WERI-Rb-1 (cell line): ENCODE measurements at regions not wholly inside any gene's neighbourhood (a gene's known extent, or its start where the extent isn't known, plus 50 kb on each side); places are given as distances from the start of the nearest gene placed in this dataset.

Source experiments
- DNase-seq: peaks from one replicate; pipeline ENCODE4 v3.0.0-alpha.2; 2020
- H3K27ac ChIP-seq: fragments of 250-450 bp; sonication (Bioruptor Pico); 2 replicates; pipeline ENCODE4 v1.5.1; 2020; ENCODE audit warnings: mild to moderate bottlenecking, moderate library complexity
- H3K27me3 ChIP-seq: fragments of 250-450 bp; sonication (Bioruptor Pico); 2 replicates; pipeline ENCODE4 v1.5.1; 2021; ENCODE audit warnings: mild to moderate bottlenecking, low read depth, moderate library complexity; ENCODE audit not compliant: insufficient read depth, severe bottlenecking
- H3K36me3 ChIP-seq: fragments of 250-450 bp; sonication (Bioruptor Pico); 2 replicates; pipeline ENCODE4 v1.5.1; 2020; ENCODE audit warnings: mild to moderate bottlenecking, moderate library complexity
- H3K4me3 ChIP-seq: 2 replicates; pipeline ENCODE4 v1.5.1; 2011; ENCODE audit warnings: low read depth, mild to moderate bottlenecking, control low read depth, low read length
- H3K9me3 ChIP-seq: fragments of 250-450 bp; sonication (Bioruptor Pico); 2 replicates; pipeline ENCODE4 v1.5.1; 2021; ENCODE audit warnings: mild to moderate bottlenecking, moderate library complexity; ENCODE audit not compliant: severe bottlenecking
- TF ChIP-seq, protein P1 (sequence below): IDR thresholded peaks from 2 replicates; pipeline ENCODE4 v1.5.1; 2011; ENCODE audit warnings: low read depth, mild to moderate bottlenecking, control low read depth, inconsistent platforms, low read length

DNA sequence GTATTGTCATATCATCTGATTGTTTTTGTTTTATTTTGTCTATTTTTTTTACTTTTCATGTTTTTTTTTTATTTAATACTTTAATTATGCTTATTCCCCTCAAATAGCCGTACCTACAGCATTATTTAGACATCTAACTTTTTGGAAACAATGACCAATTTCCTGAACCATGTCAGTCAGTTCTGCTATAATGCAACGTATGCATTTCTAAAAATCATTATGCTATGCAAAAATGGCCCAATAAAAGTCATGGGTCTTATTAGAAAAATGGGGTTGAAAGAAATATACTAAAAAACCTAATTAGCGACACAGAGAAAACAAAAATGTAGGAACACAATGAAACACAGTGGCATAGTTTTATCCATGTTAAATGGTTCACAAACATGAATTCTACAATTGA, 1454.7 kb downstream of the GRIK2 start:
- Histone ChIP-seq H3K36me3 (no peaks in the 10 kb centered on the region), H3K27me3 (no peaks in the 10 kb centered on the region), H3K27ac (no peak overlapping the region), H3K4me3 (no peak overlapping the region), H3K9me3 (no peaks in the 10 kb centered on the region)
- TF ChIP-seq, protein P1, sequence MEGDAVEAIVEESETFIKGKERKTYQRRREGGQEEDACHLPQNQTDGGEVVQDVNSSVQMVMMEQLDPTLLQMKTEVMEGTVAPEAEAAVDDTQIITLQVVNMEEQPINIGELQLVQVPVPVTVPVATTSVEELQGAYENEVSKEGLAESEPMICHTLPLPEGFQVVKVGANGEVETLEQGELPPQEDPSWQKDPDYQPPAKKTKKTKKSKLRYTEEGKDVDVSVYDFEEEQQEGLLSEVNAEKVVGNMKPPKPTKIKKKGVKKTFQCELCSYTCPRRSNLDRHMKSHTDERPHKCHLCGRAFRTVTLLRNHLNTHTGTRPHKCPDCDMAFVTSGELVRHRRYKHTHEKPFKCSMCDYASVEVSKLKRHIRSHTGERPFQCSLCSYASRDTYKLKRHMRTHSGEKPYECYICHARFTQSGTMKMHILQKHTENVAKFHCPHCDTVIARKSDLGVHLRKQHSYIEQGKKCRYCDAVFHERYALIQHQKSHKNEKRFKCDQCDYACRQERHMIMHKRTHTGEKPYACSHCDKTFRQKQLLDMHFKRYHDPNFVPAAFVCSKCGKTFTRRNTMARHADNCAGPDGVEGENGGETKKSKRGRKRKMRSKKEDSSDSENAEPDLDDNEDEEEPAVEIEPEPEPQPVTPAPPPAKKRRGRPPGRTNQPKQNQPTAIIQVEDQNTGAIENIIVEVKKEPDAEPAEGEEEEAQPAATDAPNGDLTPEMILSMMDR, result no peak
- no peak for DNase-seq

DNA sequence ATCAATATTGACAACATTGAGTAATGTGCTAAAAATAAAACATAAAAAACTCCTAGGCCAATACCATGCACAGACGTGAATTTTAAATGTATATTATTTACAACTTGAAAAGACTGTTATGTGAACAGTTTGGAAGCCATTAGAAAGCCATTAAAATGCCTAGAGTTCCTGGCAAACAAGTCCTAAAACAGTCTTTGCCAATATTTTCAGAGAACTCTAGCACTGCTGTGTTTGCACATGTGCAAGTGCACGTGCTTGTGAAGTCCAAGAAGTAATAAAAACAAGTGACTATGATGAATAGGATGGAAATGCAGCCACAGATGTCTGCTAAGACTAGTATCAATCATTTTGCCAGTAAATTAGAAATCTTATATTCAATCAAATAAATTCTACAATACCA, 1447.6 kb downstream of the GRIK2 start:
- no peak for DNase-seq

DNA sequence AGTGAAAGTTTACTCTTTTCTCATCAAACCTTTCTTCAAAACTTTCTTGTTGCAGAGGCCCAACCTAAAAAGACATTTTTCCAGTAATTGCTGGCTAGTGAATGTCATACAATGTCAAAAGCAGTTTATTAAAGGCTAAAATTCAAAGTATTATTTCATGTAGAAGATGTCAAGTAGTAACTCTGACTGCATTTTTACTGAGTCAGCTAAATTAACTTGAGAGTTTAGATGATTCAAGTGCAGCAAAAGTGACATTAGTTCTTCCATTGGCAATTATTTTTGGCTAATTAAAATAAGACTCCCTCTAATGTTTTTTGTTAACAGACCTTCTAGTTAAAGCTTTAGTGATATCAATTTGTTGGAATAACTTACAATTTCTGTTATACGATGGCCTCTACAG, 1438.5 kb downstream of the GRIK2 start:
- no peak overlapping the region for H3K27ac ChIP-seq
- DNase-seq, result no peak
- no peak overlapping the region for H3K4me3 ChIP-seq
- H3K9me3 ChIP-seq, result no peaks in the 10 kb centered on the region
- no peaks in the 10 kb centered on the region for H3K27me3 ChIP-seq
- TF ChIP-seq, protein P1, result no peak
- no peaks in the 10 kb centered on the region for H3K36me3 ChIP-seq

More for the DNA sequence above, 1447.6 kb downstream of the GRIK2 start:
- no peaks in the 10 kb centered on the region for H3K9me3 ChIP-seq
- H3K27ac ChIP-seq, result no peak overlapping the region
- no peak overlapping the region for H3K4me3 ChIP-seq
- H3K36me3 ChIP-seq, result no peaks in the 10 kb centered on the region
- no peaks in the 10 kb centered on the region for H3K27me3 ChIP-seq
- TF ChIP-seq, protein P1, result no peak

DNA sequence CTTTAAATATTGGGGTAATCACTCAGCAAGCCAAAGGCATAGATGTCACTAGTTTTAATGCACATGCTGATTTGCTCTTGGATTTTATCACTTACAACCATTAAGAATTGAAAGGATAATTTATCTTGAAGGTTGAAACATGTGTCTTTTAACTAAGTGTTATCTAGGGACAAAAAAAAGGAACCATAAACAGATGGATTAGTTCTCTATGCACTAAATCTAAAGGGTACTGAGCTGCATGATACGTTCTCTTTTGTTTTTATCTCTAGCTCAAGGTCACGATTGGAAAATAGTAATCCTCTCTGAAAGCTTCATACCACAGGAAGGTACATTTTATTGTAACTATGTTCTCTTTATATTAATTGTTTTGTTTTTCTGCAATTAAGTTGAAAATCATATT, 1426.6 kb downstream of the GRIK2 start:
- no peak for DNase-seq
- TF ChIP-seq, protein P1, result no peak
- H3K36me3 ChIP-seq, result no peaks in the 10 kb centered on the region

DNA sequence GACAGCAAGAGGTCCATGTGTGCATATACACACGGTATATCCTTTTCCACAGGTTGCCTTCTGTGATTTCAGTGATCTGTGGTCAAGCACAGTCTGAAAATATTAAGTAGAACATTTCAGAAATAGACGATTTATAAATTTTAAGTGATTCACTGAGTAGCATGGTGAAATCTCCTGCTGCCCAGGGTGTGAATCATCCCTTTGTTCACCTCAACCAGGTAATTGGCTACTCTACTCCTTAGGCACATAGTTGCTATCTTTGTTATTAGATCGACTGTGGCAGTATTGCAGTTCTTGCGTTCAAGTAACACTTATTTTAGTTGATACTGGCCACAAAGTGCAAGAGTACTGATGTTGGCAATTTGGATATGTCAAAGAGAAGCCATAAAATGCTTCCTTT, 1421.7 kb downstream of the GRIK2 start:
- H3K36me3 ChIP-seq, result no peaks in the 10 kb centered on the region
- DNase-seq, result no peak
- H3K27me3 ChIP-seq, result no peaks in the 10 kb centered on the region
- no peak overlapping the region for H3K4me3 ChIP-seq
- TF ChIP-seq, protein P1, result no peak
- no peak overlapping the region for H3K27ac ChIP-seq
- no peaks in the 10 kb centered on the region for H3K9me3 ChIP-seq

More for the DNA sequence above, 1426.6 kb downstream of the GRIK2 start:
- H3K27ac ChIP-seq, result no peak overlapping the region
- H3K9me3 ChIP-seq, result no peaks in the 10 kb centered on the region
- no peak overlapping the region for H3K4me3 ChIP-seq
- H3K27me3 ChIP-seq, result no peaks in the 10 kb centered on the region

DNA sequence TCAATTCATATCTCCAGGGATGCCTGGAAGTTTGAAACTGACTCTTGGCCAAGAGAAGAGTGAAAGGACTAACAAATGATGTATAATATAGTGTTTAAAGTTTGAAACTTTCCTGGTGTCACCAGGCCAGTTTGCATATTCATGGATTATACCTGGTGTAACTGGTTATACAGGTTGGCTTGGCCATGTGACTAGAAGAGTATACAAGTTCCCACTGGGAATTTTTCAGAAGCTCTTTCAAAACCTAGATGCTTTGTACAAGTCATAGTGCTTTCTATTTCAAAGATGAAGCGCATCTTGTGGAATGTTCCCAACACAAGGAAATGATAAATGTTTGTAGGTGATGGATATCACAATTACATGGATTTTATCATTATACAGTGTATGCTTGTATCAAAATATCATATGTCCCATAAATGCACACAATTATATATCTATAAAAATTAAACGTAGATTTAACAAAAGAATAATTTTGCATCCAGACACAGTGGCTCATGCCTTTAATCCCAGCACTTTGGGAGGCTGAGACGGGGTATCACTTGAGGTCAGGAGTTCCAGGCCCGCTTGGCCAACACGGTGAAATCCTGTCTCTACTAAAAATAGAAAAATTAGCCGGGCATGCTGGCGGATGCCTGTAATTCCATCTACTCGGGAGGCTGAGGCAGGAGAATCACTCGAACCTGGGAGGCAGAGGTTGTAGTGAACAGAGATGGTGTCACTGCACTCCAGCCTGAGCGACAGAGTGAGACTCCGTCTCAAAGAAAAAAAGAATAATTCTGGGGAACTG, 1420.2 kb downstream of the GRIK2 start:
- no peak for DNase-seq
- TF ChIP-seq, protein P1, result no peak
- Histone ChIP-seq H3K9me3 (no peaks in the 10 kb centered on the region), H3K4me3 (no peak overlapping the region), H3K36me3 (no peaks in the 10 kb centered on the region), H3K27ac (no peak overlapping the region), H3K27me3 (no peaks in the 10 kb centered on the region)
